ENCODE measurements at regions not wholly inside any gene's neighbourhood (a gene's known extent, or its start where the extent isn't known, plus 50 kb on each side); places are given as distances from the start of the nearest gene placed in this dataset.

DNA sequence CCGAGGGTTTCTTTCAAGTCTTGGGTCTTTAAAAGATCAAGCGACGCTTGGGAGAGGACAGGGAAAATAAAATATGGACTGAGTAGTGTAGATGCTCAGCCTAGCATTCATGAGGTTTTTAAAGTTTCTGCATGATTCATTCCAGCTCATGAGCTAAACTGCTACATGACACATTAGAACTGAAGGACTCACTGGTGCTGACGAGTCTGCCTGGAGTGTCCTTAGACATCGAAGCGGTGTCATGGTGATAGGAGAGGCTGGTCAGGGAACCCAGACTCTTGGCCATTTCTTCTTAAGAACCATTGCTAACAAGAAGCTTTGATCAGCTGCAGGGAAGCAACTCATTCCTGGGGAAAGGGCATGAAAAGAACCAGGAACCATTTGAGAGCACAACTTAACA, 158.6 kb downstream of the TRIML1 start:
- H3K27me3 ChIP-seq (ENCODE audit: insufficient read depth, low read length), result no peaks in the 10 kb centered on the region
- ChIA-PET POLR2A (no interaction called here), RAD21 (ENCODE audit: low non-redundant PET in 1 of 2, low total read pairs in 2 of 2, uncharacterized antibody in 2 of 2, unreplicated experiment in 2 of 2) (no interaction called here), CTCF (no interaction called here)
- no peak overlapping the region for H2AFZ ChIP-seq (ENCODE audit: low read depth, low read length, poor library complexity, severe bottlenecking)
- intact Hi-C loops (cut with micrococcal nuclease), result no loop called here
- no peak overlapping the region for H3K27ac ChIP-seq (ENCODE audit: low read depth, low read length)
- no TSS peak for BruUV-seq (replicated peaks)
- DNase-seq (ENCODE audit: low read depth, low spot score), result no peak
- no peak overlapping the region for H3K4me2 ChIP-seq (ENCODE audit: low read length)
- no peak for TF ChIP-seq ZFX (IDR thresholded peaks at IDR 0.05)
- TF ChIP-seq ZNF274 (IDR thresholded peaks at IDR 0.05; ENCODE audit: low read depth, low read length), result no peak
- TF ChIP-seq EZH2 (IDR thresholded peaks at IDR 0.05), result no peak
- no peak for TF ChIP-seq TCF7L2 (IDR thresholded peaks at IDR 0.05; ENCODE audit: borderline replicate concordance, extremely low read depth, insufficient read depth, insufficient read length)
- TF ChIP-seq POLR2AphosphoS5 (IDR thresholded peaks at IDR 0.05; ENCODE audit: low read depth, low read length), result no peak
- no peak for TF ChIP-seq YY1 (IDR thresholded peaks at IDR 0.05; ENCODE audit: extremely low read depth, insufficient replicate concordance, low read depth, low read length)
- TF ChIP-seq SP1 (IDR thresholded peaks at IDR 0.05; ENCODE audit: low read depth), result no peak
- TF ChIP-seq EZH2phosphoT487 (IDR thresholded peaks at IDR 0.05; ENCODE audit: borderline replicate concordance), result no peak
- TF ChIP-seq POLR2A (IDR thresholded peaks at IDR 0.05; ENCODE audit: borderline replicate concordance, extremely low read depth, insufficient read depth, insufficient read length), result no peak
- no peak for TF ChIP-seq REST (IDR thresholded peaks at IDR 0.05; ENCODE audit: low read depth)
- no peak for TF ChIP-seq EGR1 (IDR thresholded peaks at IDR 0.05; ENCODE audit: low read depth)
- TF ChIP-seq, protein P1, sequence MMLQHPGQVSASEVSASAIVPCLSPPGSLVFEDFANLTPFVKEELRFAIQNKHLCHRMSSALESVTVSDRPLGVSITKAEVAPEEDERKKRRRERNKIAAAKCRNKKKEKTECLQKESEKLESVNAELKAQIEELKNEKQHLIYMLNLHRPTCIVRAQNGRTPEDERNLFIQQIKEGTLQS (IDR thresholded peaks at IDR 0.05), result no peak
- no peak for TF ChIP-seq RAD21 (IDR thresholded peaks at IDR 0.05; ENCODE audit: low read depth)
- TF ChIP-seq, protein P2, sequence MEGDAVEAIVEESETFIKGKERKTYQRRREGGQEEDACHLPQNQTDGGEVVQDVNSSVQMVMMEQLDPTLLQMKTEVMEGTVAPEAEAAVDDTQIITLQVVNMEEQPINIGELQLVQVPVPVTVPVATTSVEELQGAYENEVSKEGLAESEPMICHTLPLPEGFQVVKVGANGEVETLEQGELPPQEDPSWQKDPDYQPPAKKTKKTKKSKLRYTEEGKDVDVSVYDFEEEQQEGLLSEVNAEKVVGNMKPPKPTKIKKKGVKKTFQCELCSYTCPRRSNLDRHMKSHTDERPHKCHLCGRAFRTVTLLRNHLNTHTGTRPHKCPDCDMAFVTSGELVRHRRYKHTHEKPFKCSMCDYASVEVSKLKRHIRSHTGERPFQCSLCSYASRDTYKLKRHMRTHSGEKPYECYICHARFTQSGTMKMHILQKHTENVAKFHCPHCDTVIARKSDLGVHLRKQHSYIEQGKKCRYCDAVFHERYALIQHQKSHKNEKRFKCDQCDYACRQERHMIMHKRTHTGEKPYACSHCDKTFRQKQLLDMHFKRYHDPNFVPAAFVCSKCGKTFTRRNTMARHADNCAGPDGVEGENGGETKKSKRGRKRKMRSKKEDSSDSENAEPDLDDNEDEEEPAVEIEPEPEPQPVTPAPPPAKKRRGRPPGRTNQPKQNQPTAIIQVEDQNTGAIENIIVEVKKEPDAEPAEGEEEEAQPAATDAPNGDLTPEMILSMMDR (IDR thresholded peaks at IDR 0.05 in 2 of 3, conservative IDR thresholded peaks at IDR 0.05 in 1 of 3; ENCODE audit: borderline replicate concordance in 1 of 3, insufficient read depth in 1 of 3, low read depth in 2 of 3, low read length in 2 of 3), result no peak
- no peak for TF ChIP-seq SRF (IDR thresholded peaks at IDR 0.05; ENCODE audit: low read depth)
- TF ChIP-seq JUND (IDR thresholded peaks at IDR 0.05), result no peak
- no peak for TF ChIP-seq CBX3 (IDR thresholded peaks at IDR 0.05; ENCODE audit: low read depth)
- no peaks in the 10 kb centered on the region for H4K20me1 ChIP-seq (ENCODE audit: insufficient read depth)
- H3K36me3 ChIP-seq (ENCODE audit: control insufficient read depth in 1 of 2, insufficient read depth in 2 of 2, low read length in 2 of 2), result no peaks in the 10 kb centered on the region
- H3K9me2 ChIP-seq (ENCODE audit: insufficient read depth), result no peaks in the 10 kb centered on the region
- H3K79me2 ChIP-seq (ENCODE audit: insufficient read depth, low read length), result no peaks in the 10 kb centered on the region
- H3K9ac ChIP-seq (ENCODE audit: low read length), result no peak overlapping the region
- no peak overlapping the region for H3K4me3 ChIP-seq (replicated peaks in 1 of 2; ENCODE audit: low read depth in 1 of 2, low read length in 2 of 2)
- H3K4me1 ChIP-seq (ENCODE audit: control insufficient read depth in 1 of 2, insufficient read depth in 2 of 2, low read length in 2 of 2), result no peaks in the 10 kb centered on the region
- no peaks in the 10 kb centered on the region for H3K9me3 ChIP-seq (ENCODE audit: control insufficient read depth in 1 of 2, insufficient read depth in 1 of 2, low read depth in 1 of 2, low read length in 2 of 2)
- ATAC-seq, result no peak
